GM18498 (cell line): ENCODE measurements at regions not wholly inside any gene's neighbourhood (a gene's known extent, or its start where the extent isn't known, plus 50 kb on each side); places are given as distances from the start of the nearest gene placed in this dataset.

Source experiments
- ATAC-seq: cut with Tn5 transposase; IDR thresholded peaks from one replicate; pipeline ENCODE4 v1.9.1; 2021; ENCODE audit warnings: mild to moderate bottlenecking, moderate library complexity; ENCODE audit not compliant: unreplicated experiment

GRCh38 chr9:109940561-109940960, 160.6 kb downstream of the PALM2AKAP2 start:
- ATAC-seq = no peak

- no peak for ATAC-seq
Observed at GRCh38 chr9:109941771-109942170, 161.8 kb downstream of the PALM2AKAP2 start.

- no peak for ATAC-seq
Observed at GRCh38 chr9:109945573-109945972, 165.6 kb downstream of the PALM2AKAP2 start.

GRCh38 chr9:109948453-109948852, 168.5 kb downstream of the PALM2AKAP2 start:
- no peak for ATAC-seq

GRCh38 chr9:109950710-109951443, 170.9 kb downstream of the PALM2AKAP2 start:
- peak; percentile 57 for ATAC-seq

- ATAC-seq = no peak
Observed at GRCh38 chr9:109953300-109953699, 173.3 kb downstream of the PALM2AKAP2 start.

- no peak for ATAC-seq
Observed at GRCh38 chr9:109953813-109954497, 174.0 kb downstream of the PALM2AKAP2 start.

- ATAC-seq = no peak
Observed at GRCh38 chr9:109956717-109957440, 176.9 kb downstream of the PALM2AKAP2 start.

- ATAC-seq = no peak
Observed at GRCh38 chr9:109959679-109960078, 179.7 kb downstream of the PALM2AKAP2 start.

GRCh38 chr9:109961626-109962025, 181.6 kb downstream of the PALM2AKAP2 start:
- ATAC-seq = no peak

GRCh38 chr9:109962215-109962614, 182.2 kb downstream of the PALM2AKAP2 start:
- ATAC-seq = no peak

- ATAC-seq = no peak
Observed at GRCh38 chr9:109963079-109963478, 183.1 kb downstream of the PALM2AKAP2 start.

- peak; percentile 39 for ATAC-seq
Observed at GRCh38 chr9:109966643-109967368, 186.8 kb downstream of the PALM2AKAP2 start.

GRCh38 chr9:109967651-109968642, 187.9 kb downstream of the PALM2AKAP2 start:
- peak; percentile 39 for ATAC-seq

GRCh38 chr9:109969011-109969410, 189.0 kb downstream of the PALM2AKAP2 start:
- no peak for ATAC-seq

- ATAC-seq = no peak
Observed at GRCh38 chr9:109969573-109970237, 189.7 kb downstream of the PALM2AKAP2 start.

GRCh38 chr9:109971226-109971625, 191.2 kb downstream of the PALM2AKAP2 start:
- no peak for ATAC-seq

GRCh38 chr9:109972026-109972882, 192.3 kb downstream of the PALM2AKAP2 start:
- ATAC-seq = peak; percentile 42
